SK-MEL-5 (cell line): ENCODE measurements at regions not wholly inside any gene's neighbourhood (a gene's known extent, or its start where the extent isn't known, plus 50 kb on each side); places are given as distances from the start of the nearest gene placed in this dataset.

Source experiments
- DNase-seq: peaks from one replicate; pipeline ENCODE4 v3.0.0-alpha.2; 2016; ENCODE audit warnings: low read depth, low spot score
- in situ Hi-C: cut with HindIII; loops from 2 replicates; pipeline ENCODE4 v1.10.0; 2016; ENCODE audit warnings: low sequenced_read_pairs, high pct_unique_total_duplicates, low pct_unique_long_range_greater_than_20kb

GRCh38 chr21:38205940-38206339 lies 50.9 kb upstream of the KCNJ15 start:
- in situ Hi-C loops = no loop called here
- no peak for DNase-seq

DNA sequence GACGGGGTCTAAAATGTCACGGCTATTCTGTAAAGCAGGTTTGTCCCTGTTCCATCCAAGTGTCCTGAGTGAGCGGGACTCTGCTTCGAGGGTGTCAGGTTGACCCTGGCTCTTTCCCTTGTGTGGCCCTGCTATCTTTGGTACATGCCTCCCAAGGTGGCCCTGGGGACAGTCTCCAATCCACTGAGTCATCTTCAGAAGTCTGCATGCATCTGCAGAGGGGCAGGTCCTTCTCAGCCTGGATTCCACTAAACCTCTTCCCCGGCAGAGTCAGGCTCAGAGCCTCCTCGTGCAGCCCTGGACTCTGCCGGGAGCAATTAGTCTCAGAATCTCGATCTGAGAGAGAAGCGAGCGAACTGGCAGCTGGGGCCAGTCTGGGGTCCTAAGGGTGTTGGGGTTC lies 50.1 kb upstream of the KCNJ15 start:
- DNase-seq = no peak
- in situ Hi-C loops = no loop called here
